ENCODE measurements at regions not wholly inside any gene's neighbourhood (a gene's known extent, or its start where the extent isn't known, plus 50 kb on each side); places are given as distances from the start of the nearest gene placed in this dataset.

DNA sequence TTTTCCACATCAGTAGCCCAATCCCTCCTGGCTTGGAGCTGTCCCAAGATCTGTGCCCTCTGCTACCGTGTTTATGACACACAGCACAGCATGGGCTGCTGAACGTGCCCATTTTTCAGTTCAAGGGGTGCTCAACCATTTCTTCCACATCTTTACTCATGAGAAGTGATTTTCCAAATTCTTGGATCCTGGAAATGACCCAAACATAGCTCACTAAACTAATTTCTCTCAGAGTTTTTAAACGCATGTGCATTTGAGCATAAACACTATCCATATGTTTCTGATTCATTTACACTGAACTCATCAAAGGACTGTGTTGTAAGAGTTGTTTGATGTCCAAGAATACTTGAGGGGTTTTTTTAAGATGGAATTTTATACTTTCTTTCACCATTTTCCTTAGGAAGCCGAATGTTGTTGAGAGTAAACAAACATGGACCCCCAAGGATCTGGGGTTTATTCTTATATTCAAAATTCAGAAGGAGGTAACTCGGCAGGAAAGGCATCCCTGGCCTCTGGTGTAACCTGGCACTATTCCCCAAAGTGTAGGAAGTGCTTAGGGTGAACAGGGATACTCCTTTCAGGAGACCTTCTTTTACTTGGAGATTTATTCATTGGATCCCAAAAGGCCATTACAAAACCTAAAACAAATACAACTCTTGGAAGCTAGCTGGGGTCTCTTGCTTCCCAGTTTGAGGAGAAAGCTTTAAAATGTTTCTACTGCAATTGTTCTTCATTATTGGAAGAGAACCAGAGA is 215.0 kb downstream of the BMP4 start:
- no peaks in the 10 kb centered on the region for H3K36me3 ChIP-seq (ENCODE audit: control insufficient read depth, insufficient read depth, low read length)
- H3K27ac ChIP-seq = no peak overlapping the region
- H3K9me3 ChIP-seq (ENCODE audit: control insufficient read depth, low read length) = no peaks in the 10 kb centered on the region
- no peaks in the 10 kb centered on the region for H3K27me3 ChIP-seq (ENCODE audit: control insufficient read depth, insufficient read depth, low read length)
- H2AFZ ChIP-seq = no peak overlapping the region
- no peak for TF ChIP-seq CTCF (IDR thresholded peaks at IDR 0.05)
- no peak overlapping the region for H3K4me2 ChIP-seq (ENCODE audit: low read length)
- no peak overlapping the region for H3K9ac ChIP-seq
- H3K4me1 ChIP-seq = no peaks in the 10 kb centered on the region
- no peaks in the 10 kb centered on the region for H3K79me2 ChIP-seq
- no peak overlapping the region for H3K4me3 ChIP-seq (ENCODE audit: low read depth, low read length)

DNA sequence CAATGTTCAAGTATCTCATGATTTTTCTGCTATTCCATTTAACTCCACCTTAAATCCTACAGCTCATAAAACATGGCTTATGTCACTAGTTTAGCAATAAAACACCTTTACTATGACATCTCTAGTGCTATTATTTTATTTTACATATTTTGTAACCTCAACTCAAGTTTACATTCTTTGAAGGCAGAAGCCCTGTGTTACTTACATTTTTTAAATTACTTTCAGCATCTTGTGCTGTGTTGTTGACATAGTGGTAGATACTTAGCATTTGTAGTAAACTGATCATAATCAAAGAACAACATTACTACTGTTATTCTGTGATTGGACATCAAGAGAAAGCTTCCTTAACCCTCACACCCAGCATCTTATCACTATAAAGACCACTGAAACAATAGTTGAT is 216.1 kb downstream of the BMP4 start:
- TF ChIP-seq CTCF (IDR thresholded peaks at IDR 0.05) = no peak
- H3K4me3 ChIP-seq (ENCODE audit: low read depth, low read length) = no peak overlapping the region
- no peaks in the 10 kb centered on the region for H3K79me2 ChIP-seq
- H3K27ac ChIP-seq = no peak overlapping the region
- H3K9me3 ChIP-seq (ENCODE audit: control insufficient read depth, low read length) = no peaks in the 10 kb centered on the region
- no peaks in the 10 kb centered on the region for H3K27me3 ChIP-seq (ENCODE audit: control insufficient read depth, insufficient read depth, low read length)
- no peak overlapping the region for H3K9ac ChIP-seq
- no peak overlapping the region for H2AFZ ChIP-seq
- no peaks in the 10 kb centered on the region for H3K4me1 ChIP-seq
- no peak overlapping the region for H3K4me2 ChIP-seq (ENCODE audit: low read length)
- no peaks in the 10 kb centered on the region for H3K36me3 ChIP-seq (ENCODE audit: control insufficient read depth, insufficient read depth, low read length)

GRCh38 chr14:53735916-53736315 is 220.7 kb downstream of the BMP4 start:
- Histone ChIP-seq H3K27ac (no peak overlapping the region), H2AFZ (no peak overlapping the region), H3K4me1 (no peaks in the 10 kb centered on the region), H3K9ac (no peak overlapping the region), H3K9me3 (ENCODE audit: control insufficient read depth, low read length) (no peaks in the 10 kb centered on the region), H3K79me2 (no peaks in the 10 kb centered on the region), H3K27me3 (ENCODE audit: control insufficient read depth, insufficient read depth, low read length) (no peaks in the 10 kb centered on the region), H3K4me2 (ENCODE audit: low read length) (no peak overlapping the region), H3K36me3 (ENCODE audit: control insufficient read depth, insufficient read depth, low read length) (no peaks in the 10 kb centered on the region), H3K4me3 (ENCODE audit: low read depth, low read length) (no peak overlapping the region)
- no peak for TF ChIP-seq CTCF (IDR thresholded peaks at IDR 0.05)

GRCh38 chr14:53723221-53723620 is 233.4 kb downstream of the BMP4 start:
- no peak overlapping the region for H3K4me3 ChIP-seq (ENCODE audit: low read depth, low read length)
- H3K27me3 ChIP-seq (ENCODE audit: control insufficient read depth, insufficient read depth, low read length) = no peaks in the 10 kb centered on the region
- no peaks in the 10 kb centered on the region for H3K9me3 ChIP-seq (ENCODE audit: control insufficient read depth, low read length)
- H3K4me1 ChIP-seq = no peaks in the 10 kb centered on the region
- no peak for TF ChIP-seq CTCF (IDR thresholded peaks at IDR 0.05)
- H2AFZ ChIP-seq = no peak overlapping the region
- H3K36me3 ChIP-seq (ENCODE audit: control insufficient read depth, insufficient read depth, low read length) = no peaks in the 10 kb centered on the region
- no peak overlapping the region for H3K4me2 ChIP-seq (ENCODE audit: low read length)
- no peak overlapping the region for H3K27ac ChIP-seq
- H3K9ac ChIP-seq = no peak overlapping the region
- no peaks in the 10 kb centered on the region for H3K79me2 ChIP-seq

- H3K27ac ChIP-seq = no peak overlapping the region
- no peak overlapping the region for H3K9ac ChIP-seq
- TF ChIP-seq CTCF (IDR thresholded peaks at IDR 0.05) = no peak
- H3K4me3 ChIP-seq (ENCODE audit: low read depth, low read length) = no peak overlapping the region
- H3K27me3 ChIP-seq (ENCODE audit: control insufficient read depth, insufficient read depth, low read length) = no peaks in the 10 kb centered on the region
- H3K9me3 ChIP-seq (ENCODE audit: control insufficient read depth, low read length) = no peaks in the 10 kb centered on the region
- no peaks in the 10 kb centered on the region for H3K36me3 ChIP-seq (ENCODE audit: control insufficient read depth, insufficient read depth, low read length)
- H2AFZ ChIP-seq = no peak overlapping the region
- H3K4me1 ChIP-seq = no peaks in the 10 kb centered on the region
- no peak overlapping the region for H3K4me2 ChIP-seq (ENCODE audit: low read length)
- no peaks in the 10 kb centered on the region for H3K79me2 ChIP-seq
Measured at GRCh38 chr14:53719536-53719935, 237.1 kb downstream of the BMP4 start.
